ENCODE measurements at regions not wholly inside any gene's neighbourhood (a gene's known extent, or its start where the extent isn't known, plus 50 kb on each side); places are given as distances from the start of the nearest gene placed in this dataset.

DNA sequence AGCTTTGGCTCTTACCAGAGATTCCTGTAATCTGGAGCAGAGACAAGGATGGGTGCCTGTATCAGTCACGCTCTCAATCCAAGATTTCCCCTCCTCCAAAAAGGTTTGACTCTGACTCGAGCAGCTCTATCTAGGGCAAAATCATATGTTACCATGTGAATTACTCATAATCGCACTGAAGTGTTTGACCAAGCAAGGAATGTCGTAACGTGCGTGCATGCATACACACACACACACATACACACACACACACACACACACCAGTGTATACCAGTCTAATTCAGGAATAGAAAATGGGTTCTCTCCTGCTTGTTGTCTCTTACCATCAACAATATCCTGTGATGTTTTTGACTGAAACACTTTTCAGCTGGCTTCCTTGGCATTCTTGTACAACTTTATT, 835.1 kb downstream of the KCNJ2 start:
- Histone ChIP-seq H3K79me2 (ENCODE audit: insufficient read depth, low read length) (no peaks in the 10 kb centered on the region), H3F3A (ENCODE audit: low read depth) (no peaks in the 10 kb centered on the region), H3K36me3 (ENCODE audit: insufficient read depth, low read length) (no peaks in the 10 kb centered on the region), H3K9ac (ENCODE audit: low read depth, low read length, poor library complexity, severe bottlenecking) (no peak overlapping the region), H4K20me1 (ENCODE audit: insufficient read depth, low read length, poor library complexity, severe bottlenecking) (no peaks in the 10 kb centered on the region), H3K9me2 (replicated peaks; ENCODE audit: low read depth, low read length) (no peaks in the 10 kb centered on the region), H2AFZ (ENCODE audit: low read length) (no peak overlapping the region), H3K4me3 (ENCODE audit: low read length, poor library complexity, severe bottlenecking) (no peak overlapping the region), H3K27me3 (ENCODE audit: insufficient read depth, low read length, poor library complexity, severe bottlenecking) (no peaks in the 10 kb centered on the region), H3K9me3 (ENCODE audit: insufficient read depth, low read depth, low read length) (no peaks in the 10 kb centered on the region), H3K4me2 (ENCODE audit: low read depth, low read length, poor library complexity, severe bottlenecking) (no peak overlapping the region), H3K4me1 (ENCODE audit: insufficient read depth, low read length, poor library complexity, severe bottlenecking) (no peaks in the 10 kb centered on the region)
- no peak for TF ChIP-seq EZH2phosphoT487 (IDR thresholded peaks at IDR 0.05; ENCODE audit: borderline replicate concordance)
- TF ChIP-seq, protein P1, sequence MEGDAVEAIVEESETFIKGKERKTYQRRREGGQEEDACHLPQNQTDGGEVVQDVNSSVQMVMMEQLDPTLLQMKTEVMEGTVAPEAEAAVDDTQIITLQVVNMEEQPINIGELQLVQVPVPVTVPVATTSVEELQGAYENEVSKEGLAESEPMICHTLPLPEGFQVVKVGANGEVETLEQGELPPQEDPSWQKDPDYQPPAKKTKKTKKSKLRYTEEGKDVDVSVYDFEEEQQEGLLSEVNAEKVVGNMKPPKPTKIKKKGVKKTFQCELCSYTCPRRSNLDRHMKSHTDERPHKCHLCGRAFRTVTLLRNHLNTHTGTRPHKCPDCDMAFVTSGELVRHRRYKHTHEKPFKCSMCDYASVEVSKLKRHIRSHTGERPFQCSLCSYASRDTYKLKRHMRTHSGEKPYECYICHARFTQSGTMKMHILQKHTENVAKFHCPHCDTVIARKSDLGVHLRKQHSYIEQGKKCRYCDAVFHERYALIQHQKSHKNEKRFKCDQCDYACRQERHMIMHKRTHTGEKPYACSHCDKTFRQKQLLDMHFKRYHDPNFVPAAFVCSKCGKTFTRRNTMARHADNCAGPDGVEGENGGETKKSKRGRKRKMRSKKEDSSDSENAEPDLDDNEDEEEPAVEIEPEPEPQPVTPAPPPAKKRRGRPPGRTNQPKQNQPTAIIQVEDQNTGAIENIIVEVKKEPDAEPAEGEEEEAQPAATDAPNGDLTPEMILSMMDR (conservative IDR thresholded peaks at IDR 0.05; ENCODE audit: low read length): no peak

GRCh38 chr17:71011391-71011790, 842.1 kb downstream of the KCNJ2 start:
- H2AFZ ChIP-seq (ENCODE audit: low read length): no peak overlapping the region
- no peak overlapping the region for H3K4me2 ChIP-seq (ENCODE audit: low read depth, low read length, poor library complexity, severe bottlenecking)
- H3K4me1 ChIP-seq (ENCODE audit: insufficient read depth, low read length, poor library complexity, severe bottlenecking): no peaks in the 10 kb centered on the region
- H3K36me3 ChIP-seq (ENCODE audit: insufficient read depth, low read length): no peaks in the 10 kb centered on the region
- H3K9me3 ChIP-seq (ENCODE audit: insufficient read depth, low read depth, low read length): no peaks in the 10 kb centered on the region; the same call in 1 of the 2 replicates
- H4K20me1 ChIP-seq (ENCODE audit: insufficient read depth, low read length, poor library complexity, severe bottlenecking): no peaks in the 10 kb centered on the region
- H3K79me2 ChIP-seq (ENCODE audit: insufficient read depth, low read length): no peaks in the 10 kb centered on the region
- H3K4me3 ChIP-seq (ENCODE audit: low read length, poor library complexity, severe bottlenecking): no peak overlapping the region
- no peaks in the 10 kb centered on the region for H3F3A ChIP-seq (ENCODE audit: low read depth)
- no peak overlapping the region for H3K9ac ChIP-seq (ENCODE audit: low read depth, low read length, poor library complexity, severe bottlenecking)
- no peak for TF ChIP-seq EZH2phosphoT487 (IDR thresholded peaks at IDR 0.05; ENCODE audit: borderline replicate concordance)
- TF ChIP-seq, protein P1 (conservative IDR thresholded peaks at IDR 0.05; ENCODE audit: low read length): no peak
- no peaks in the 10 kb centered on the region for H3K27me3 ChIP-seq (ENCODE audit: insufficient read depth, low read length, poor library complexity, severe bottlenecking)
- no peaks in the 10 kb centered on the region for H3K9me2 ChIP-seq (replicated peaks; ENCODE audit: low read depth, low read length)

- no peaks in the 10 kb centered on the region for H3K9me2 ChIP-seq (replicated peaks; ENCODE audit: low read depth, low read length)
- H3K36me3 ChIP-seq (ENCODE audit: insufficient read depth, low read length): no peaks in the 10 kb centered on the region
- H3K9me3 ChIP-seq (ENCODE audit: insufficient read depth, low read depth, low read length): no peaks in the 10 kb centered on the region
- H3K79me2 ChIP-seq (ENCODE audit: insufficient read depth, low read length): no peaks in the 10 kb centered on the region
- H3K4me3 ChIP-seq (ENCODE audit: low read length, poor library complexity, severe bottlenecking): no peak overlapping the region
- H3F3A ChIP-seq (ENCODE audit: low read depth): no peaks in the 10 kb centered on the region
- no peaks in the 10 kb centered on the region for H3K27me3 ChIP-seq (ENCODE audit: insufficient read depth, low read length, poor library complexity, severe bottlenecking)
- no peak overlapping the region for H2AFZ ChIP-seq (ENCODE audit: low read length)
- H3K4me2 ChIP-seq (ENCODE audit: low read depth, low read length, poor library complexity, severe bottlenecking): no peak overlapping the region
- TF ChIP-seq, protein P1 (conservative IDR thresholded peaks at IDR 0.05; ENCODE audit: low read length): no peak
- no peak for TF ChIP-seq EZH2phosphoT487 (IDR thresholded peaks at IDR 0.05; ENCODE audit: borderline replicate concordance)
- H3K9ac ChIP-seq (ENCODE audit: low read depth, low read length, poor library complexity, severe bottlenecking): no peak overlapping the region
- H3K4me1 ChIP-seq (ENCODE audit: insufficient read depth, low read length, poor library complexity, severe bottlenecking): no peaks in the 10 kb centered on the region
- no peaks in the 10 kb centered on the region for H4K20me1 ChIP-seq (ENCODE audit: insufficient read depth, low read length, poor library complexity, severe bottlenecking)
These were observed 850.4 kb downstream of the KCNJ2 start for GRCh38 chr17:71019699-71020098.

Data from Loucy (cell line).